ENCODE measurements at regions not wholly inside any gene's neighbourhood (a gene's known extent, or its start where the extent isn't known, plus 50 kb on each side); places are given as distances from the start of the nearest gene placed in this dataset.

- no TSS peak for BruUV-seq (replicated peaks)
- no peak for DNase-seq (ENCODE audit: low spot score)
Observed at GRCh38 chr15:70344666-70345065, 246.9 kb upstream of the TLE3 start.

GRCh38 chr15:70343961-70344621 is 246.4 kb upstream of the TLE3 start:
- Histone ChIP-seq H3K4me3 (ENCODE audit: low read depth, low read length, poor library complexity, severe bottlenecking) (no peak overlapping the region), H3K36me3 (ENCODE audit: insufficient read depth, low read length, poor library complexity, severe bottlenecking) (no peaks in the 10 kb centered on the region), H3K9me3 (ENCODE audit: low read depth, low read length, poor library complexity, severe bottlenecking) (no peaks in the 10 kb centered on the region), H3K27ac (ENCODE audit: low read depth, low read length, poor library complexity, severe bottlenecking) (no peak overlapping the region), H3K4me1 (ENCODE audit: insufficient read depth, low read length, poor library complexity, severe bottlenecking) (peaks cover 9% of the 10 kb centered on the region), H3K27me3 (replicated peaks; ENCODE audit: insufficient read depth, low read depth, low read length, poor library complexity) (no peaks in the 10 kb centered on the region)
- intact Hi-C loops (cut with micrococcal nuclease; ENCODE audit: unreplicated experiment): no loop called here
- no peak for DNase-seq (ENCODE audit: low spot score)
- ChIA-PET POLR2A (ENCODE audit: low non-redundant PET) (interaction anchor here (0.5 kb wide), 1 partner anchor 261 kb away, joined by 3 read pairs; no protein-coding TSS in a partner anchor), CTCF (no interaction called here)
- no TSS peak for BruUV-seq (replicated peaks)
- TF ChIP-seq EZH2 (IDR thresholded peaks at IDR 0.05; ENCODE audit: borderline replicate concordance, low read depth, low read length, poor library complexity, severe bottlenecking) (no peak), CTCF (conservative IDR thresholded peaks at IDR 0.05; ENCODE audit: low read depth, low read length) (no peak)

More at GRCh38 chr15:70344666-70345065, 246.9 kb upstream of the TLE3 start:
- Histone ChIP-seq H3K9me3 (ENCODE audit: low read depth, low read length, poor library complexity, severe bottlenecking) (no peaks in the 10 kb centered on the region), H3K36me3 (ENCODE audit: insufficient read depth, low read length, poor library complexity, severe bottlenecking) (no peaks in the 10 kb centered on the region), H3K4me3 (ENCODE audit: low read depth, low read length, poor library complexity, severe bottlenecking) (no peak overlapping the region), H3K27ac (ENCODE audit: low read depth, low read length, poor library complexity, severe bottlenecking) (no peak overlapping the region), H3K4me1 (ENCODE audit: insufficient read depth, low read length, poor library complexity, severe bottlenecking) (peaks cover 9% of the 10 kb centered on the region), H3K27me3 (replicated peaks; ENCODE audit: insufficient read depth, low read depth, low read length, poor library complexity) (no peaks in the 10 kb centered on the region)
- TF ChIP-seq CTCF (conservative IDR thresholded peaks at IDR 0.05; ENCODE audit: low read depth, low read length) (no peak), EZH2 (IDR thresholded peaks at IDR 0.05; ENCODE audit: borderline replicate concordance, low read depth, low read length, poor library complexity, severe bottlenecking) (no peak)
- intact Hi-C loops (cut with micrococcal nuclease; ENCODE audit: unreplicated experiment): no loop called here
- ChIA-PET CTCF (no interaction called here), POLR2A (ENCODE audit: low non-redundant PET) (no interaction called here)

GRCh38 chr15:70342554-70343548 is 245.1 kb upstream of the TLE3 start:
- CTCF ChIA-PET: no interaction called here
- Histone ChIP-seq H3K27me3 (replicated peaks; ENCODE audit: insufficient read depth, low read depth, low read length, poor library complexity) (no peaks in the 10 kb centered on the region), H3K36me3 (ENCODE audit: insufficient read depth, low read length, poor library complexity, severe bottlenecking) (no peaks in the 10 kb centered on the region), H3K4me1 (ENCODE audit: insufficient read depth, low read length, poor library complexity, severe bottlenecking) (peaks cover 1% of the 10 kb centered on the region), H3K4me3 (ENCODE audit: low read depth, low read length, poor library complexity, severe bottlenecking) (no peak overlapping the region), H3K9me3 (ENCODE audit: low read depth, low read length, poor library complexity, severe bottlenecking) (no peaks in the 10 kb centered on the region), H3K27ac (ENCODE audit: low read depth, low read length, poor library complexity, severe bottlenecking) (no peak overlapping the region)
- no TSS peak for BruUV-seq (replicated peaks)
- intact Hi-C loops (cut with micrococcal nuclease; ENCODE audit: unreplicated experiment): no loop called here
- POLR2A ChIA-PET (ENCODE audit: low non-redundant PET): no interaction called here
- DNase-seq (ENCODE audit: low spot score): no peak
- no peak for TF ChIP-seq EZH2 (IDR thresholded peaks at IDR 0.05; ENCODE audit: borderline replicate concordance, low read depth, low read length, poor library complexity, severe bottlenecking)
- no peak for TF ChIP-seq CTCF (conservative IDR thresholded peaks at IDR 0.05; ENCODE audit: low read depth, low read length)

Measured in A673 (cell line).